ENCODE measurements at regions not wholly inside any gene's neighbourhood (a gene's known extent, or its start where the extent isn't known, plus 50 kb on each side); places are given as distances from the start of the nearest gene placed in this dataset.

- no peaks in the 10 kb centered on the region for H3K4me1 Mint-ChIP-seq
- H3K27me3 Mint-ChIP-seq = peaks cover 15% of the 10 kb centered on the region
- intact Hi-C loops (cut with micrococcal nuclease) = no loop called here
- DNase-seq (no peak), ATAC-seq (ENCODE audit: low read depth) (no peak)
- ChIA-PET POLR2A (no interaction called here), CTCF (no interaction called here)
- no peak overlapping the region for H3K27ac Mint-ChIP-seq
- no peaks in the 10 kb centered on the region for H3K9me3 Mint-ChIP-seq
- no peak overlapping the region for H3K4me3 Mint-ChIP-seq
- no peak for TF ChIP-seq CTCF (IDR thresholded peaks at IDR 0.05)
- no peaks in the 10 kb centered on the region for H3K36me3 Mint-ChIP-seq (ENCODE audit: low read depth)
Observed at GRCh38 chr12:5177096-5177495, 133.4 kb downstream of the KCNA5 start.

GRCh38 chr12:5177731-5178130, 134.1 kb downstream of the KCNA5 start:
- Mint-ChIP-seq H3K4me3 (no peak overlapping the region), H3K9me3 (no peaks in the 10 kb centered on the region), H3K27me3 (peaks cover 15% of the 10 kb centered on the region), H3K36me3 (ENCODE audit: low read depth) (no peaks in the 10 kb centered on the region), H3K27ac (no peak overlapping the region), H3K4me1 (no peaks in the 10 kb centered on the region)
- DNase-seq = no peak
- POLR2A ChIA-PET = no interaction called here
- no peak for ATAC-seq (ENCODE audit: low read depth)
- CTCF ChIA-PET = no interaction called here
- TF ChIP-seq CTCF (IDR thresholded peaks at IDR 0.05) = no peak
- intact Hi-C loops (cut with micrococcal nuclease) = no loop called here

GRCh38 chr12:5178571-5178970, 134.9 kb downstream of the KCNA5 start:
- Mint-ChIP-seq H3K4me1 (no peaks in the 10 kb centered on the region), H3K4me3 (no peak overlapping the region), H3K36me3 (ENCODE audit: low read depth) (no peaks in the 10 kb centered on the region), H3K9me3 (no peaks in the 10 kb centered on the region), H3K27me3 (peaks cover 16% of the 10 kb centered on the region), H3K27ac (no peak overlapping the region)
- intact Hi-C loops (cut with micrococcal nuclease) = no loop called here
- CTCF ChIA-PET = no interaction called here
- no peak for TF ChIP-seq CTCF (IDR thresholded peaks at IDR 0.05)
- DNase-seq (no peak), ATAC-seq (ENCODE audit: low read depth) (no peak)
- POLR2A ChIA-PET = no interaction called here

- Mint-ChIP-seq H3K27me3 (peaks cover 19% of the 10 kb centered on the region), H3K4me3 (no peak overlapping the region), H3K4me1 (no peaks in the 10 kb centered on the region), H3K27ac (no peak overlapping the region), H3K36me3 (ENCODE audit: low read depth) (no peaks in the 10 kb centered on the region), H3K9me3 (no peaks in the 10 kb centered on the region)
- DNase-seq (no peak), ATAC-seq (ENCODE audit: low read depth) (no peak)
- POLR2A ChIA-PET = no interaction called here
- CTCF ChIA-PET = no interaction called here
- intact Hi-C loops (cut with micrococcal nuclease) = no loop called here
- TF ChIP-seq CTCF (IDR thresholded peaks at IDR 0.05) = no peak
Observed at GRCh38 chr12:5180496-5180895, 136.8 kb downstream of the KCNA5 start.

- ChIA-PET CTCF (no interaction called here), POLR2A (no interaction called here)
- intact Hi-C loops (cut with micrococcal nuclease) = no loop called here
- ATAC-seq (ENCODE audit: low read depth) (no peak), DNase-seq (no peak)
- Mint-ChIP-seq H3K27me3 (peaks cover 17% of the 10 kb centered on the region), H3K4me1 (no peaks in the 10 kb centered on the region), H3K36me3 (ENCODE audit: low read depth) (no peaks in the 10 kb centered on the region), H3K9me3 (no peaks in the 10 kb centered on the region), H3K27ac (no peak overlapping the region), H3K4me3 (no peak overlapping the region)
- TF ChIP-seq CTCF (IDR thresholded peaks at IDR 0.05) = no peak
Observed at GRCh38 chr12:5184186-5184585, 140.5 kb downstream of the KCNA5 start.

All from activated B cell treated with CpG ODN at 0.5 μM for 24 hours (primary cell).